H1 (cell line): ENCODE measurements at regions not wholly inside any gene's neighbourhood (a gene's known extent, or its start where the extent isn't known, plus 50 kb on each side); places are given as distances from the start of the nearest gene placed in this dataset.

Experiments
- CBX8 ChIP-seq: fragments of 300-800, 300-1000 bp; sonication (generic); IDR thresholded peaks from 2 replicates; pipeline ENCODE4 v1.7.1; 2016; ENCODE audit warnings: low read depth, low read length, borderline replicate concordance
- CHD7 ChIP-seq: fragments of 300-600 bp; sonication (generic); IDR thresholded peaks from 2 replicates; pipeline ENCODE4 v1.7.1; 2012; ENCODE audit warnings: low read length, moderate library complexity, mild to moderate bottlenecking, inconsistent platforms; ENCODE audit not compliant: insufficient replicate concordance
- CREB1 ChIP-seq: IDR thresholded peaks from 2 replicates; pipeline ENCODE4 v1.6.1; 2012; ENCODE audit warnings: inconsistent platforms
- E2F6 ChIP-seq: IDR thresholded peaks from 2 replicates; pipeline ENCODE4 v1.6.1; 2012; ENCODE audit warnings: inconsistent platforms
- KDM4A ChIP-seq: IDR thresholded peaks from one replicate; pipeline ENCODE4 v1.7.1; 2012; ENCODE audit warnings: low read depth, mild to moderate bottlenecking, moderate library complexity, low read length, inconsistent platforms; ENCODE audit not compliant: severe bottlenecking
- RNF2 ChIP-seq: fragments of 200-900, 300-1000 bp; sonication (generic); IDR thresholded peaks from 2 replicates; pipeline ENCODE4 v1.7.1; 2016; ENCODE audit warnings: borderline replicate concordance, low read depth, mild to moderate bottlenecking, antibody characterized with exemption, low read length; ENCODE audit not compliant: poor library complexity, severe bottlenecking; ENCODE audit errors: missing control alignments
- SRF ChIP-seq: IDR thresholded peaks from 2 replicates; pipeline ENCODE4 v1.6.1; 2011; ENCODE audit warnings: mild to moderate bottlenecking, low read depth, low read length, moderate library complexity

- no peak for TF ChIP-seq CHD7
- TF ChIP-seq CREB1: no peak
- TF ChIP-seq CBX8: no peak
- TF ChIP-seq RNF2: no peak
- TF ChIP-seq E2F6: no peak
- TF ChIP-seq KDM4A: no peak
- TF ChIP-seq SRF: no peak
These were observed 244.0 kb downstream of the YTHDC2 start (continued) for GRCh38 chr5:113757508-113757907.
